ENCODE measurements at regions not wholly inside any gene's neighbourhood (a gene's known extent, or its start where the extent isn't known, plus 50 kb on each side); places are given as distances from the start of the nearest gene placed in this dataset.

GRCh38 chr9:73230251-73230650 is 78.6 kb downstream of the ANXA1 start:
- TF ChIP-seq, protein P1, sequence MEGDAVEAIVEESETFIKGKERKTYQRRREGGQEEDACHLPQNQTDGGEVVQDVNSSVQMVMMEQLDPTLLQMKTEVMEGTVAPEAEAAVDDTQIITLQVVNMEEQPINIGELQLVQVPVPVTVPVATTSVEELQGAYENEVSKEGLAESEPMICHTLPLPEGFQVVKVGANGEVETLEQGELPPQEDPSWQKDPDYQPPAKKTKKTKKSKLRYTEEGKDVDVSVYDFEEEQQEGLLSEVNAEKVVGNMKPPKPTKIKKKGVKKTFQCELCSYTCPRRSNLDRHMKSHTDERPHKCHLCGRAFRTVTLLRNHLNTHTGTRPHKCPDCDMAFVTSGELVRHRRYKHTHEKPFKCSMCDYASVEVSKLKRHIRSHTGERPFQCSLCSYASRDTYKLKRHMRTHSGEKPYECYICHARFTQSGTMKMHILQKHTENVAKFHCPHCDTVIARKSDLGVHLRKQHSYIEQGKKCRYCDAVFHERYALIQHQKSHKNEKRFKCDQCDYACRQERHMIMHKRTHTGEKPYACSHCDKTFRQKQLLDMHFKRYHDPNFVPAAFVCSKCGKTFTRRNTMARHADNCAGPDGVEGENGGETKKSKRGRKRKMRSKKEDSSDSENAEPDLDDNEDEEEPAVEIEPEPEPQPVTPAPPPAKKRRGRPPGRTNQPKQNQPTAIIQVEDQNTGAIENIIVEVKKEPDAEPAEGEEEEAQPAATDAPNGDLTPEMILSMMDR (IDR thresholded peaks at IDR 0.05; ENCODE audit: insufficient read depth, low read length, poor library complexity, severe bottlenecking): no peak
- TF ChIP-seq EZH2phosphoT487 (conservative IDR thresholded peaks at IDR 0.05; ENCODE audit: low read length): no peak

Data from SU-DHL-6 (cell line).